DND-41 (cell line): ENCODE measurements at regions not wholly inside any gene's neighbourhood (a gene's known extent, or its start where the extent isn't known, plus 50 kb on each side); places are given as distances from the start of the nearest gene placed in this dataset.

ENCODE experiments used
- EZH2 ChIP-seq: IDR thresholded peaks from 3 replicates; pipeline ENCODE4 v1.6.1; 2012; ENCODE audit warnings: borderline replicate concordance, low read depth, mild to moderate bottlenecking, moderate library complexity, low read length, inconsistent platforms; ENCODE audit not compliant: severe bottlenecking
- TF ChIP-seq, protein P1 (sequence below): IDR thresholded peaks from 2 replicates; pipeline ENCODE4 v1.5.1; 2012; ENCODE audit warnings: borderline replicate concordance, low read length, moderate library complexity, mild to moderate bottlenecking; ENCODE audit not compliant: poor library complexity, severe bottlenecking; ENCODE audit errors: extremely low read depth

GRCh38 chr19:28314756-28315155 lies 898.2 kb downstream of the UQCRFS1 start:
- TF ChIP-seq, protein P1, sequence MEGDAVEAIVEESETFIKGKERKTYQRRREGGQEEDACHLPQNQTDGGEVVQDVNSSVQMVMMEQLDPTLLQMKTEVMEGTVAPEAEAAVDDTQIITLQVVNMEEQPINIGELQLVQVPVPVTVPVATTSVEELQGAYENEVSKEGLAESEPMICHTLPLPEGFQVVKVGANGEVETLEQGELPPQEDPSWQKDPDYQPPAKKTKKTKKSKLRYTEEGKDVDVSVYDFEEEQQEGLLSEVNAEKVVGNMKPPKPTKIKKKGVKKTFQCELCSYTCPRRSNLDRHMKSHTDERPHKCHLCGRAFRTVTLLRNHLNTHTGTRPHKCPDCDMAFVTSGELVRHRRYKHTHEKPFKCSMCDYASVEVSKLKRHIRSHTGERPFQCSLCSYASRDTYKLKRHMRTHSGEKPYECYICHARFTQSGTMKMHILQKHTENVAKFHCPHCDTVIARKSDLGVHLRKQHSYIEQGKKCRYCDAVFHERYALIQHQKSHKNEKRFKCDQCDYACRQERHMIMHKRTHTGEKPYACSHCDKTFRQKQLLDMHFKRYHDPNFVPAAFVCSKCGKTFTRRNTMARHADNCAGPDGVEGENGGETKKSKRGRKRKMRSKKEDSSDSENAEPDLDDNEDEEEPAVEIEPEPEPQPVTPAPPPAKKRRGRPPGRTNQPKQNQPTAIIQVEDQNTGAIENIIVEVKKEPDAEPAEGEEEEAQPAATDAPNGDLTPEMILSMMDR: no peak
- TF ChIP-seq EZH2: no peak
